NCI-H82 treated with DMSO at 0.1 percent for 48 hours (cell line): ENCODE measurements at regions not wholly inside any gene's neighbourhood (a gene's known extent, or its start where the extent isn't known, plus 50 kb on each side); places are given as distances from the start of the nearest gene placed in this dataset.
A peak's percentile ranks its signal among the peaks of the same experiment; 100 is the strongest.
"Not testable (repeated sequence)": the region's sequence is repeated elsewhere in the genome, so short reads cannot be mapped to it uniquely, and the experiment has no call there.

Experiments
- DNase-seq: peaks from one replicate; lab custom pipeline; 2025; ENCODE audit not compliant: unreplicated experiment; lab: John Stamatoyannopoulos, UW

GRCh38 chr2:47728551-47728950, 54.4 kb upstream of the MSH6 start:
- no peak for DNase-seq

- DNase-seq, result no peak
Measured at GRCh38 chr2:47727956-47728355, 55.0 kb upstream of the MSH6 start.

GRCh38 chr2:47726978-47727377, 56.0 kb upstream of the MSH6 start:
- not testable (repeated sequence) for DNase-seq

GRCh38 chr2:47725808-47726207, 57.1 kb upstream of the MSH6 start:
- DNase-seq, result no peak

- DNase-seq, result no peak
Measured at GRCh38 chr2:47724221-47724981, 58.5 kb upstream of the MSH6 start.

- DNase-seq, result no peak
Measured at GRCh38 chr2:47721296-47721695, 61.6 kb upstream of the MSH6 start.

- no peak for DNase-seq
Measured at GRCh38 chr2:47720559-47720958, 62.4 kb upstream of the MSH6 start.

- DNase-seq, result no peak
Measured at GRCh38 chr2:47720036-47720435, 62.9 kb upstream of the MSH6 start.

GRCh38 chr2:47719099-47719498, 63.8 kb upstream of the MSH6 start:
- DNase-seq, result no peak

GRCh38 chr2:47716307-47716706, 66.6 kb upstream of the MSH6 start:
- DNase-seq, result not testable (repeated sequence)

- no peak for DNase-seq
Measured at GRCh38 chr2:47715552-47715951, 67.4 kb upstream of the MSH6 start.

GRCh38 chr2:47708801-47709499, 74.0 kb upstream of the MSH6 start:
- no peak for DNase-seq

GRCh38 chr2:47704287-47704686, 78.7 kb upstream of the MSH6 start:
- no peak for DNase-seq

GRCh38 chr2:47699533-47700215, 83.3 kb upstream of the MSH6 start:
- DNase-seq, result no peak

- peak; percentile 33 for DNase-seq
Measured at GRCh38 chr2:47698436-47698972, 84.4 kb upstream of the MSH6 start.

GRCh38 chr2:47697681-47698435, 85.1 kb upstream of the MSH6 start:
- not testable (repeated sequence) for DNase-seq

- no peak for DNase-seq
Measured at GRCh38 chr2:47697000-47697601, 85.8 kb upstream of the MSH6 start.

GRCh38 chr2:47696478-47696831, 86.5 kb upstream of the MSH6 start:
- DNase-seq, result no peak

GRCh38 chr2:47695800-47696477, 87.0 kb upstream of the MSH6 start:
- DNase-seq, result no peak

GRCh38 chr2:47694451-47694850, 88.5 kb upstream of the MSH6 start:
- not testable (repeated sequence) for DNase-seq
